ENCODE measurements at regions not wholly inside any gene's neighbourhood (a gene's known extent, or its start where the extent isn't known, plus 50 kb on each side); places are given as distances from the start of the nearest gene placed in this dataset.

DNA sequence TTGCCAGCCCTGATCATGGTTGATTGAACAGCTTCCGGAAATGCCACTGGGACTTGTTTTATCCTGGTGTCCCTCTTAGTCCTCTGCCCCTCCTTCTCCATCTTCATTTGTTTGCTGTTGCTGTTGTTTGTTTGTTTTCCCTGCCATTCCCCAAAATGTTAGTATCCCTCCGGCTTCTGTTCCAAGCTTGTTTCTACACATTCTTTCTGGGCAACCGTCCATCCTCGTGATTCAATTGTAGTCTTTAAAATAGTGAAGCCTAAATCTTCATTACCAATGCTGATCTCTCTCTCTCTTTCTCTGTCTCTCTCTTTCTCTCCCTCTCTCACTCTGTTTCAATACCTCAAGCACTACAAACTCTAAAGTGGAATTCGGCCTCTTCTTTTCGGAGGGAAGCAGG, 649.3 kb upstream of the ARGLU1 start:
- H3K9me3 Mint-ChIP-seq = no peaks in the 10 kb centered on the region
- H4K5ac ChIP-seq (ENCODE audit: insufficient read length, low read depth, low read length) = no peak overlapping the region
- H3K27me3 ChIP-seq (ENCODE audit: insufficient read depth, low read length) = no peaks in the 10 kb centered on the region; the same call in 1 of the 2 replicates
- peaks cover 12 to 15% of the 10 kb centered on the region in 2 experiments for H3K4me1 Mint-ChIP-seq
- no peak overlapping the region for H2BK12ac ChIP-seq (ENCODE audit: insufficient read length, low read depth, low read length)
- no peak for TF ChIP-seq CTCF (conservative IDR thresholded peaks at IDR 0.05)
- H2BK20ac ChIP-seq (ENCODE audit: low read depth, low read length, poor library complexity, severe bottlenecking) = no peak overlapping the region
- H3K56ac ChIP-seq (ENCODE audit: insufficient read length, low read depth, low read length) = no peak overlapping the region
- H3K4me3 Mint-ChIP-seq = no peak overlapping the region
- no peak overlapping the region for H2BK5ac ChIP-seq (ENCODE audit: insufficient read length, low read length)
- no peak overlapping the region for H3K27ac ChIP-seq (ENCODE audit: insufficient read length, low read depth, low read length)
- no peaks in the 10 kb centered on the region for H4K20me1 ChIP-seq (ENCODE audit: control insufficient read depth, insufficient read depth, insufficient read length)
- no peak overlapping the region for H3K4me2 ChIP-seq (ENCODE audit: insufficient read depth, insufficient read length, low read length)
- H3K9me3 ChIP-seq (ENCODE audit: control insufficient read depth, low read depth, low read length) = no peaks in the 10 kb centered on the region
- no peak overlapping the region for H2BK120ac ChIP-seq (ENCODE audit: low read depth, low read length, poor library complexity, severe bottlenecking)
- no peaks in the 10 kb centered on the region for H3K4me1 ChIP-seq (ENCODE audit: insufficient read depth, low read length)
- no peaks in the 10 kb centered on the region for H3K23me2 ChIP-seq (ENCODE audit: insufficient read length, low read depth, low read length, poor library complexity, severe bottlenecking)
- H4K91ac ChIP-seq (ENCODE audit: insufficient read length, low read depth, low read length) = no peak overlapping the region
- no peaks in the 10 kb centered on the region for H3K27me3 Mint-ChIP-seq (ENCODE audit: low read depth)
- H3K4ac ChIP-seq (ENCODE audit: low read depth, low read length) = no peak overlapping the region
- H4K8ac ChIP-seq (replicated peaks; ENCODE audit: insufficient read length, low read depth, low read length) = no peak overlapping the region
- DNase-seq = no peak
- no peak overlapping the region for H2AK5ac ChIP-seq (ENCODE audit: insufficient read length, low read length)
- no peak overlapping the region for H3K23ac ChIP-seq (ENCODE audit: insufficient read length, low read depth, low read length)
- no peaks in the 10 kb centered on the region for H3K36me3 Mint-ChIP-seq (ENCODE audit: insufficient read depth in 1 of 3, low read depth in 3 of 3)
- no peak overlapping the region for H3K18ac ChIP-seq (ENCODE audit: insufficient read length, low read depth, low read length)
- no peak overlapping the region for H2AFZ ChIP-seq (ENCODE audit: low read length)
- H3K79me2 ChIP-seq (ENCODE audit: insufficient read depth, low read length) = no peaks in the 10 kb centered on the region
- no peak overlapping the region for H3T11ph ChIP-seq (ENCODE audit: low read length)
- H2BK15ac ChIP-seq (ENCODE audit: low read depth, low read length) = no peak overlapping the region
- H3K14ac ChIP-seq (ENCODE audit: insufficient read depth, low read length) = no peak overlapping the region
- WGBS (ENCODE audit: extremely low coverage, insufficient read length, low lambda C conversion rate) = no CpG with 5 or more reads among the region's 6 CpGs
- H3K27ac Mint-ChIP-seq = no peak overlapping the region; a peak in 1 of 7 replicates
- H3K79me1 ChIP-seq (ENCODE audit: insufficient read depth, low read depth, low read length, poor library complexity, severe bottlenecking) = no peaks in the 10 kb centered on the region
- no peak overlapping the region for H3K9ac ChIP-seq (ENCODE audit: extremely low read depth, insufficient read length, low read length)

Measured in H9 (cell line).